ENCODE measurements at regions not wholly inside any gene's neighbourhood (a gene's known extent, or its start where the extent isn't known, plus 50 kb on each side); places are given as distances from the start of the nearest gene placed in this dataset.
"Not testable (repeated sequence)": the region's sequence is repeated elsewhere in the genome, so short reads cannot be mapped to it uniquely, and the experiment has no call there.

- ATAC-seq (no peak), DNase-seq (no peak)
- H3K9me3 ChIP-seq (ENCODE audit: control insufficient read depth, low read length, poor library complexity, severe bottlenecking), result no peaks in the 10 kb centered on the region
- Mint-ChIP-seq H3K4me1 (no peaks in the 10 kb centered on the region), H3K27ac (no peak overlapping the region), H3K36me3 (ENCODE audit: low read depth) (no peaks in the 10 kb centered on the region), H3K27me3 (no peaks in the 10 kb centered on the region), H3K4me3 (no peak overlapping the region)
Measured at GRCh38 chr6:67882436-67883311, 752.4 kb upstream of the ADGRB3 start.

DNA sequence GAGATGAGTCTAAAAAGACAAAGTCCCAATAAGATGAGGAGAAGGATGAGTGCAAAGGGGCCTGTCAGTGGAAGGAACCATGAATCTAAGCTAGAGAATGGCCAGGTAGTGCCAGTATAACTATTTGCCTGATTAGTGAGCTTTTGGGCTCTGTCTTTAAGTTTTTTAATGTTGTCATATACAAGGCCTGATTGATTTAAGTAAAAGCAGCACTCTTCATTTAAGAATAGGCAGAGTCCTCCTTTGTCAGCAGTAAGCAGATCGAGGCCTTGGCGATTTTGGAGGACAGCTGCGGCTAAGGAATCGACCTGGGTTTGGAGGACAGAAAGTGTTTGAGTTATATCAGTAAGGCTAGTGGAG is 753.4 kb upstream of the ADGRB3 start:
- no peak overlapping the region for H3K4me3 Mint-ChIP-seq
- no peaks in the 10 kb centered on the region for H3K4me1 Mint-ChIP-seq
- H3K27me3 Mint-ChIP-seq, result no peaks in the 10 kb centered on the region
- ATAC-seq (no peak), DNase-seq (no peak)
- H3K9me3 ChIP-seq (ENCODE audit: control insufficient read depth, low read length, poor library complexity, severe bottlenecking), result no peaks in the 10 kb centered on the region
- H3K27ac Mint-ChIP-seq, result no peak overlapping the region
- H3K36me3 Mint-ChIP-seq (ENCODE audit: low read depth), result no peaks in the 10 kb centered on the region

DNA sequence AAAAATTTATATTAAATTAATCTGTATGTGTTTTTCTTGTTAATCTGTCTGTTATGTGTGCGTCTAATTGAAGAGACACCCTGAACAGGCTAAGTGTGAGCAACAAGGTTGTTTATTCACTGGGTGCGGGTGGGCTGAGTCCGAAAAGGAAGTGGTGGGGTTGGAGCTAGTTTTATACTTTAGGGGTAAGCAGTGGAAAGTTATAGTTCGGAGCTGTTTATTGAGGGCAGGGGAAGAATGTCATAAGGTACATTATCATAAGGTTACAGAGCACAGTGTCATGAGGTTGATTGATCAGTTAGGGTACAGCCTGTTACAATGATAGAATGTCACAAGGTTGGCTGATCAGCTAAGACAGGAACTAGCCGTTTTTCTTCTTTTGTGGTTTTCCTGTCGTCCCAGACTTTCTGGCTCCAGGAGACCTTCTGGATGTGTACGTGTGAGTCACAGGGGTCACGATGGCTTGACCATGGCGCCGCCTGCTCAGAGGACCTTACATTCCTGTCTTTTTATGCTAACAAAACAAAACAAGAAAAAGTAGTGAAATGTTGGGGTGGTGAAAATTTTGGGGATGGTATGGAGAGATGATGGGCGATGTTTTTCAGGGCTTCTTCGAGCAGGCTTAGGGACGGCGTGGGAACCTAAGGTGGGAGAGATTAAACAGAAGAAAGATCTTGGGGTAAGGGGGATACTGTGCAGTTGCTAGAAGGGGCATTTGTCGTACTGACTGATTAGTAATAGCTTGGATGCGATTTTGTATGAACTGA is 754.0 kb upstream of the ADGRB3 start:
- ATAC-seq (no peak), DNase-seq (no peak)
- Mint-ChIP-seq H3K27ac (no peak overlapping the region), H3K4me1 (no peaks in the 10 kb centered on the region), H3K4me3 (no peak overlapping the region), H3K27me3 (no peaks in the 10 kb centered on the region), H3K36me3 (ENCODE audit: low read depth) (no peaks in the 10 kb centered on the region)
- H3K9me3 ChIP-seq (ENCODE audit: control insufficient read depth, low read length, poor library complexity, severe bottlenecking), result no peaks in the 10 kb centered on the region

DNA sequence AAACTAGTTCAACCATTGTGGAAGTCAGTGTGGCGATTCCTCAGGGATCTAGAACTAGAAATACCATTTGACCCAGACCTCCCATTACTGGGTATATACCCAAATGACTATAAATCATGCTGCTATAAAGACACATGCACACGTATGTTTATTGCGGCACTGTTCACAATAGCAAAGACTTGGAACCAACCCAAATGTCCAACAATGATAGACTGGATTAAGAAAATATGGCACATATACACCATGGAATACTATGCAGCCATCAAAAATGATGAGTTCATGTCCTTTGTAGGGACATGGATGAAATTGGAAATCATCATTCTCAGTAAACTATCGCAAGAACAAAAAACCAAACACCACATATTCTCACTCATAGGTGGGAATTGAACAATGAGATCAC is 754.7 kb upstream of the ADGRB3 start:
- not testable (repeated sequence) for H3K9me3 ChIP-seq (ENCODE audit: control insufficient read depth, low read length, poor library complexity, severe bottlenecking); ATAC-seq; H3K27ac Mint-ChIP-seq; H3K36me3 Mint-ChIP-seq (ENCODE audit: low read depth); H3K4me3 Mint-ChIP-seq; H3K27me3 Mint-ChIP-seq; H3K4me1 Mint-ChIP-seq; DNase-seq

- H3K9me3 ChIP-seq (ENCODE audit: control insufficient read depth, low read length, poor library complexity, severe bottlenecking); ATAC-seq; H3K4me3 Mint-ChIP-seq; H3K27me3 Mint-ChIP-seq; H3K36me3 Mint-ChIP-seq (ENCODE audit: low read depth); DNase-seq; H3K27ac Mint-ChIP-seq; H3K4me1 Mint-ChIP-seq: not testable (repeated sequence)
Measured at GRCh38 chr6:67879928-67880327, 755.2 kb upstream of the ADGRB3 start.

DNA sequence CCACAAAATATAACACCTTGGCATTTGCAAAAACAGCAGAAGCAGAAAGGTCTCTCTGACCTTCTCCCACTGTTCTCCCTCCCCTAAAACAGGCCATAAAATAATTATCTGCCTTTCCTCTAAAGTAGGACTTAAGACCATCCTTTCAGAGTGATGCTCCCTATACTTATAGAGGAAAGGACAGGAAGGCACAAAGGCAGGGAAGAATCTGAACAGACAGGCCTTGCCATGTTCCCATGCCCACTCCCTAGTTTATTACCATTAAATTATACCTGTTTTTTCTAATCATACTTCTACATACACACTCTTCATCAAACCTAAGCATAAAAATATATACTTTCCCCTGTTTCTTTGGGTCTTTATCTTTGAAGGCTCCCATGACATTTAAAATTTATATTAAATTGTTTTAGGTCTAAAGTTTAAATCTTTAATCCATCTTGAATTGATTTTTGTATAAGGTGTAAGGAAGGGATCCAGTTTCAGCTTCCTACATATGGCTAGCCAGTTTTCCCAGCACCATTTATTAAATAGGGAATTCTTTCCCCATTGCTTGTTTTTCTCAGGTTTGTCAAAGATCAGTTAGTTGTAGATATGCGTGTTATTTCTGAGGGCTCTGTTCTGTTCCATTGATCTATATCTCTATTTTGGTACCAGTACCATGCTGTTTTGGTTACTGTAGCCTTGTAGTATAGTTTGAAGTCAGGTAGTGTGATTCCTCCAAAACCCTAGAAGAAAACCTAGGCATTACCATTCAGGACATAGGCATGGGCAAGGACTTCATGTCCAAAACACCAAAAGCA is 755.8 kb upstream of the ADGRB3 start:
- DNase-seq; H3K4me1 Mint-ChIP-seq; H3K9me3 ChIP-seq (ENCODE audit: control insufficient read depth, low read length, poor library complexity, severe bottlenecking); H3K27ac Mint-ChIP-seq; ATAC-seq; H3K36me3 Mint-ChIP-seq (ENCODE audit: low read depth); H3K4me3 Mint-ChIP-seq; H3K27me3 Mint-ChIP-seq: not testable (repeated sequence)

- H3K36me3 Mint-ChIP-seq (ENCODE audit: low read depth); DNase-seq; H3K27ac Mint-ChIP-seq; H3K4me1 Mint-ChIP-seq; H3K9me3 ChIP-seq (ENCODE audit: control insufficient read depth, low read length, poor library complexity, severe bottlenecking); H3K4me3 Mint-ChIP-seq; H3K27me3 Mint-ChIP-seq; ATAC-seq: not testable (repeated sequence)
Measured at GRCh38 chr6:67878216-67878615, 756.9 kb upstream of the ADGRB3 start.

DNA sequence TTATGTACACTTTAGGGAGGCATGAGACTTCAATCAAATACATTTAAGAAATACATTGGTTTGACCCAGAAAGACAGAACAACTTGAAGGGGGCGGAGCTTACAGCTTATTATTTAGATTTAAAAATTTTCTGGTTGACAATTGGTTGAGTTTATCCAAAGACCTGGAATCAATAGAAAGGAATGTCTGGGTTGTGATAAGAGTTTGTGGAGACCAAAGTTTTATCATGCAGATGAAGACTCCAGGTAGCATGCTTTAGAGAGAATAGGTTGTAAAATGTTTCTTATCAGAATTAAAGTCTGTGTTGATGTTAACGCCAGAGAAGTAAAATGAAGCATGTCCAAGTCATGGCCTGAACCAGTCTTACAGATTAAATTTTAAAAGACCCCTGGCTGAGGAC is 757.8 kb upstream of the ADGRB3 start:
- no peak for DNase-seq
- no peaks in the 10 kb centered on the region for H3K9me3 ChIP-seq (ENCODE audit: control insufficient read depth, low read length, poor library complexity, severe bottlenecking)
- ATAC-seq, result no peak
- Mint-ChIP-seq H3K27ac (no peak overlapping the region), H3K4me1 (no peaks in the 10 kb centered on the region), H3K4me3 (no peak overlapping the region), H3K36me3 (ENCODE audit: low read depth) (no peaks in the 10 kb centered on the region), H3K27me3 (no peaks in the 10 kb centered on the region)

- ATAC-seq (no peak), DNase-seq (no peak)
- Mint-ChIP-seq H3K4me1 (no peaks in the 10 kb centered on the region), H3K27ac (no peak overlapping the region), H3K4me3 (no peak overlapping the region), H3K36me3 (ENCODE audit: low read depth) (no peaks in the 10 kb centered on the region), H3K27me3 (no peaks in the 10 kb centered on the region)
- H3K9me3 ChIP-seq (ENCODE audit: control insufficient read depth, low read length, poor library complexity, severe bottlenecking), result no peaks in the 10 kb centered on the region
Measured at GRCh38 chr6:67875877-67876383, 759.2 kb upstream of the ADGRB3 start.

- H3K27ac Mint-ChIP-seq, result no peak overlapping the region
- ATAC-seq, result no peak
- no peak for DNase-seq
- H3K27me3 Mint-ChIP-seq, result no peaks in the 10 kb centered on the region
- no peaks in the 10 kb centered on the region for H3K9me3 ChIP-seq (ENCODE audit: control insufficient read depth, low read length, poor library complexity, severe bottlenecking)
- H3K4me1 Mint-ChIP-seq, result no peaks in the 10 kb centered on the region
- H3K4me3 Mint-ChIP-seq, result no peak overlapping the region
- no peaks in the 10 kb centered on the region for H3K36me3 Mint-ChIP-seq (ENCODE audit: low read depth)
Measured at GRCh38 chr6:67870321-67870720, 764.8 kb upstream of the ADGRB3 start.

DNA sequence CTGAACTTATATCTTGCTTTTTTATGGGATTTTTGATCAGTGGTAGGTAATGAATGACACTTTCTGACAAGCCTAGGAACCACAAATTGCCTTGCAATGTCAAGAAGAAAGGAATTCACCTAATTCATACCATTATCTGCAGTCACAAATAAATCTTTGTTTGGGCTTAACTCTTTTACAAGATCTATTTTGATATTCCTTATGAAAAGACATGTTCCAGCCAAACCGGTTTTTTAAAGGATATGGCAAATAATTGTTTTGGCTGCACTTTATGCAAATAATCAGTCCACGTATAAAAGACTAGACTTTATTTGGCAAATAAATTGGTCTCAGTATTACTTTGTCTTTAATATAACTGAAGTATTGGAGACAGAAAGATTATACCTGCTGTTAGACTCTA is 771.7 kb upstream of the ADGRB3 start:
- Mint-ChIP-seq H3K27ac (no peak overlapping the region), H3K4me1 (no peaks in the 10 kb centered on the region)
- ATAC-seq, result no peak

DNA sequence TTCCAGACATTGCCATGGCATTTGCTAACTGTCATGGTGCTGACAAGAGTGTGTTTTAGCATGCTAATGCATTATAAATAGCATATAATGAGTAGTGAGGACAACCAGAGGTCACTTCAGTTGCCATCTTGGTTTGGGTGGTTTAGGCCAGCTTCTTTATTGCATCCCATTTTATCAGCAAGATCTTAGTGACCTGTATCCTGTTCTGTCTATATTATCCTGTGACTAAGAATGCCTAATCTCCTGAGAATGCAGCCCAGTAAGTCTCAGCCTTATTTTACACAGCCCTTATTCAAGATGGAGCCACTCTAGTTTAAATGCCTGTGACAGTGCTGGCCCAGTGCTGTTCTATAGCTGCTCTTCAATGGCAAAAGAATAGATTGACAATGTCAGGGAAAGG is 781.0 kb upstream of the ADGRB3 start:
- no peaks in the 10 kb centered on the region for H3K4me1 Mint-ChIP-seq
- H3K27ac Mint-ChIP-seq, result no peak overlapping the region
- H3K36me3 Mint-ChIP-seq (ENCODE audit: low read depth), result no peaks in the 10 kb centered on the region
- DNase-seq (no peak), ATAC-seq (no peak)
- no peaks in the 10 kb centered on the region for H3K27me3 Mint-ChIP-seq
- no peaks in the 10 kb centered on the region for H3K9me3 ChIP-seq (ENCODE audit: control insufficient read depth, low read length, poor library complexity, severe bottlenecking)
- no peak overlapping the region for H3K4me3 Mint-ChIP-seq

More for the DNA sequence above, 771.7 kb upstream of the ADGRB3 start:
- no peaks in the 10 kb centered on the region for H3K27me3 Mint-ChIP-seq
- no peaks in the 10 kb centered on the region for H3K9me3 ChIP-seq (ENCODE audit: control insufficient read depth, low read length, poor library complexity, severe bottlenecking)
- no peak for DNase-seq
- no peaks in the 10 kb centered on the region for H3K36me3 Mint-ChIP-seq (ENCODE audit: low read depth)
- H3K4me3 Mint-ChIP-seq, result no peak overlapping the region

GRCh38 chr6:67839818-67840217 is 795.3 kb upstream of the ADGRB3 start:
- no peaks in the 10 kb centered on the region for H3K9me3 ChIP-seq (ENCODE audit: control insufficient read depth, low read length, poor library complexity, severe bottlenecking)
- Mint-ChIP-seq H3K4me1 (no peaks in the 10 kb centered on the region), H3K4me3 (no peak overlapping the region), H3K27me3 (no peaks in the 10 kb centered on the region), H3K36me3 (ENCODE audit: low read depth) (no peaks in the 10 kb centered on the region), H3K27ac (no peak overlapping the region)
- no peak for DNase-seq
- ATAC-seq, result no peak

Measured in T-helper 17 cell (primary cell).